SK-N-SH treated with all-trans-retinoic acid at 6 μM for 48 hours (cell line): ENCODE measurements at regions not wholly inside any gene's neighbourhood (a gene's known extent, or its start where the extent isn't known, plus 50 kb on each side); places are given as distances from the start of the nearest gene placed in this dataset.

ENCODE experiments used
- ATAC-seq: fragments of 200-7000 bp; cut with Tn5 transposase; 3 replicates; pipeline ENCODE4 v1.9.1; 2020; ENCODE audit warnings: mild to moderate bottlenecking, moderate library complexity
- ARNTL ChIP-seq: fragments of 450-650 bp; formaldehyde crosslinking; IDR thresholded peaks from 2 replicates; pipeline ENCODE4 v1.5.0; 2020; ENCODE audit warnings: low read depth, mild to moderate bottlenecking, moderate library complexity, borderline replicate concordance
- CSDC2 ChIP-seq: fragments of 250-450 bp; sonication (Bioruptor Pico); IDR thresholded peaks from 2 replicates; pipeline ENCODE4 v1.5.0; 2020; ENCODE audit warnings: mild to moderate bottlenecking, moderate library complexity
- GLIS3 ChIP-seq: fragments of 250-450 bp; sonication (Bioruptor Pico); IDR thresholded peaks from 2 replicates; pipeline ENCODE4 v1.5.0; 2020; ENCODE audit warnings: mild to moderate bottlenecking, moderate library complexity
- ISL1 ChIP-seq: fragments of 250-450 bp; sonication (Bioruptor Pico); IDR thresholded peaks from 2 replicates; pipeline ENCODE4 v2.1.2; 2022; ENCODE audit warnings: mild to moderate bottlenecking, moderate library complexity
- OSR1 ChIP-seq: fragments of 250-450 bp; sonication (Bioruptor Pico); IDR thresholded peaks from 2 replicates; pipeline ENCODE4 v1.8.0; 2022; ENCODE audit warnings: moderate library complexity, mild to moderate bottlenecking, inconsistent platforms
- PPARA ChIP-seq: fragments of 250-450 bp; sonication (Bioruptor Pico); IDR thresholded peaks from 2 replicates; pipeline ENCODE4 v1.5.0; 2020; ENCODE audit warnings: mild to moderate bottlenecking, borderline replicate concordance
- RARB ChIP-seq: fragments of 250-450 bp; sonication (Bioruptor Pico); IDR thresholded peaks from 2 replicates; pipeline ENCODE4 v1.8.0; 2021; ENCODE audit warnings: mild to moderate bottlenecking, moderate library complexity
- SNAI2 ChIP-seq: fragments of 250-450 bp; sonication (Bioruptor Pico); IDR thresholded peaks from 2 replicates; pipeline ENCODE4 v1.5.0; 2020; ENCODE audit warnings: mild to moderate bottlenecking, moderate library complexity
- TCF4 ChIP-seq: fragments of 250-450 bp; sonication (Bioruptor Pico); IDR thresholded peaks from 2 replicates; pipeline ENCODE4 v1.8.0; 2021; ENCODE audit warnings: mild to moderate bottlenecking, moderate library complexity, borderline replicate concordance
- TOX ChIP-seq: fragments of 250-450 bp; sonication (Bioruptor Pico); IDR thresholded peaks from 2 replicates; pipeline ENCODE4 v1.8.0; 2021; ENCODE audit warnings: mild to moderate bottlenecking, moderate library complexity, borderline replicate concordance
- TSHZ2 ChIP-seq: fragments of 250-450 bp; sonication (Bioruptor Pico); IDR thresholded peaks from 2 replicates; pipeline ENCODE4 v1.5.0; 2020; ENCODE audit warnings: mild to moderate bottlenecking, moderate library complexity
- ZC3H10 ChIP-seq: fragments of 250-450 bp; sonication (Bioruptor Pico); IDR thresholded peaks from 2 replicates; pipeline ENCODE4 v1.5.1; 2021; ENCODE audit warnings: mild to moderate bottlenecking, moderate library complexity
- ZFP30 ChIP-seq: fragments of 450-650 bp; formaldehyde crosslinking; IDR thresholded peaks from 2 replicates; pipeline ENCODE4 v1.5.0; 2022; ENCODE audit warnings: mild to moderate bottlenecking, moderate library complexity
- TF ChIP-seq, protein P1 (sequence below): fragments of 250-450 bp; sonication (Bioruptor Pico); IDR thresholded peaks from 2 replicates; pipeline ENCODE4 v1.8.0; 2020; ENCODE audit warnings: mild to moderate bottlenecking, moderate library complexity, borderline replicate concordance
- TF ChIP-seq, protein P2 (sequence below): fragments of 250-450 bp; sonication (Bioruptor Pico); IDR thresholded peaks from 2 replicates; pipeline ENCODE4 v1.8.0; 2021; ENCODE audit warnings: low read depth, mild to moderate bottlenecking, moderate library complexity, borderline replicate concordance
- TF ChIP-seq, protein P3 (sequence below): fragments of 250-450 bp; sonication (Bioruptor Pico); IDR thresholded peaks from 2 replicates; pipeline ENCODE4 v1.5.1; 2021; ENCODE audit warnings: mild to moderate bottlenecking, moderate library complexity
- TF ChIP-seq, protein P4 (sequence below): fragments of 250-450 bp; sonication (Bioruptor Pico); IDR thresholded peaks from 2 replicates; pipeline ENCODE4 v1.5.1; 2020; ENCODE audit warnings: low read depth, mild to moderate bottlenecking, moderate library complexity

- no peak for ATAC-seq
- TF ChIP-seq, protein P1, sequence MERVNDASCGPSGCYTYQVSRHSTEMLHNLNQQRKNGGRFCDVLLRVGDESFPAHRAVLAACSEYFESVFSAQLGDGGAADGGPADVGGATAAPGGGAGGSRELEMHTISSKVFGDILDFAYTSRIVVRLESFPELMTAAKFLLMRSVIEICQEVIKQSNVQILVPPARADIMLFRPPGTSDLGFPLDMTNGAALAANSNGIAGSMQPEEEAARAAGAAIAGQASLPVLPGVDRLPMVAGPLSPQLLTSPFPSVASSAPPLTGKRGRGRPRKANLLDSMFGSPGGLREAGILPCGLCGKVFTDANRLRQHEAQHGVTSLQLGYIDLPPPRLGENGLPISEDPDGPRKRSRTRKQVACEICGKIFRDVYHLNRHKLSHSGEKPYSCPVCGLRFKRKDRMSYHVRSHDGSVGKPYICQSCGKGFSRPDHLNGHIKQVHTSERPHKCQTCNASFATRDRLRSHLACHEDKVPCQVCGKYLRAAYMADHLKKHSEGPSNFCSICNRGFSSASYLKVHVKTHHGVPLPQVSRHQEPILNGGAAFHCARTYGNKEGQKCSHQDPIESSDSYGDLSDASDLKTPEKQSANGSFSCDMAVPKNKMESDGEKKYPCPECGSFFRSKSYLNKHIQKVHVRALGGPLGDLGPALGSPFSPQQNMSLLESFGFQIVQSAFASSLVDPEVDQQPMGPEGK (CRISPR knock-in tag), result no peak
- no peak for TF ChIP-seq RARB (CRISPR knock-in tag)
- no peak for TF ChIP-seq TOX (CRISPR knock-in tag)
- no peak for TF ChIP-seq PPARA (CRISPR knock-in tag)
- no peak for TF ChIP-seq ISL1
Measured at GRCh38 chr6:90868656-90869055, 281.8 kb upstream of the MAP3K7 start.

- TF ChIP-seq SNAI2 (CRISPR knock-in tag), result no peak
- no peak for TF ChIP-seq GLIS3 (CRISPR knock-in tag)
- no peak for TF ChIP-seq OSR1 (CRISPR knock-in tag)
- no peak for TF ChIP-seq ZC3H10 (CRISPR knock-in tag)
- no peak for TF ChIP-seq CSDC2 (CRISPR knock-in tag)
- TF ChIP-seq, protein P2, sequence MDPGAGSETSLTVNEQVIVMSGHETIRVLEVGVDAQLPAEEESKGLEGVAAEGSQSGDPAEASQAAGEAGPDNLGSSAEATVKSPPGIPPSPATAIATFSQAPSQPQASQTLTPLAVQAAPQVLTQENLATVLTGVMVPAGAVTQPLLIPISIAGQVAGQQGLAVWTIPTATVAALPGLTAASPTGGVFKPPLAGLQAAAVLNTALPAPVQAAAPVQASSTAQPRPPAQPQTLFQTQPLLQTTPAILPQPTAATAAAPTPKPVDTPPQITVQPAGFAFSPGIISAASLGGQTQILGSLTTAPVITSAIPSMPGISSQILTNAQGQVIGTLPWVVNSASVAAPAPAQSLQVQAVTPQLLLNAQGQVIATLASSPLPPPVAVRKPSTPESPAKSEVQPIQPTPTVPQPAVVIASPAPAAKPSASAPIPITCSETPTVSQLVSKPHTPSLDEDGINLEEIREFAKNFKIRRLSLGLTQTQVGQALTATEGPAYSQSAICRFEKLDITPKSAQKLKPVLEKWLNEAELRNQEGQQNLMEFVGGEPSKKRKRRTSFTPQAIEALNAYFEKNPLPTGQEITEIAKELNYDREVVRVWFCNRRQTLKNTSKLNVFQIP (CRISPR knock-in tag), result no peak
- TF ChIP-seq, protein P3, sequence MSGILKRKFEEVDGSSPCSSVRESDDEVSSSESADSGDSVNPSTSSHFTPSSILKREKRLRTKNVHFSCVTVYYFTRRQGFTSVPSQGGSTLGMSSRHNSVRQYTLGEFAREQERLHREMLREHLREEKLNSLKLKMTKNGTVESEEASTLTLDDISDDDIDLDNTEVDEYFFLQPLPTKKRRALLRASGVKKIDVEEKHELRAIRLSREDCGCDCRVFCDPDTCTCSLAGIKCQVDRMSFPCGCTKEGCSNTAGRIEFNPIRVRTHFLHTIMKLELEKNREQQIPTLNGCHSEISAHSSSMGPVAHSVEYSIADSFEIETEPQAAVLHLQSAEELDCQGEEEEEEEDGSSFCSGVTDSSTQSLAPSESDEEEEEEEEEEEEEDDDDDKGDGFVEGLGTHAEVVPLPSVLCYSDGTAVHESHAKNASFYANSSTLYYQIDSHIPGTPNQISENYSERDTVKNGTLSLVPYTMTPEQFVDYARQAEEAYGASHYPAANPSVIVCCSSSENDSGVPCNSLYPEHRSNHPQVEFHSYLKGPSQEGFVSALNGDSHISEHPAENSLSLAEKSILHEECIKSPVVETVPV (CRISPR knock-in tag), result no peak
- ATAC-seq, result no peak
Measured at GRCh38 chr6:90868256-90868655, 281.4 kb upstream of the MAP3K7 start.

DNA sequence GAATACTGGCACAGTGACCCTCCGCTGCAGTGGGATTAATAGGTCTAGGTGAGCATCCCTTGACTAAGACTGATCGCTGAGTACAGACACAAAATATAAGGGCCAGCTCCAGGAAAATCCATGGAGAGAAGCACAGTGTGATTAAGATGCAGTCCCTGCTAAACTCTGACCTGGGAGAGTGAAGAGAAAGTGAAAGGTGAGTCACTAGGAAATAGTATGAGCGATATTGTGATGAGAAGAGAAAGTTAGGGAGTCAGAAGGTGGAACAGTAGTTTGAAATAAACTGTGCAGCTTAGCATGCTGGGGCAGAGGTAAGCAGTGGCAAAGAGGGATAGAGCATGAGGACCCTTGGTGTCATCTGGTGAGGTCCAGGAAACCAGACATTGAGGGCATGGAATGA is 278.6 kb upstream of the MAP3K7 start:
- no peak for TF ChIP-seq TOX (CRISPR knock-in tag)
- TF ChIP-seq, protein P4, sequence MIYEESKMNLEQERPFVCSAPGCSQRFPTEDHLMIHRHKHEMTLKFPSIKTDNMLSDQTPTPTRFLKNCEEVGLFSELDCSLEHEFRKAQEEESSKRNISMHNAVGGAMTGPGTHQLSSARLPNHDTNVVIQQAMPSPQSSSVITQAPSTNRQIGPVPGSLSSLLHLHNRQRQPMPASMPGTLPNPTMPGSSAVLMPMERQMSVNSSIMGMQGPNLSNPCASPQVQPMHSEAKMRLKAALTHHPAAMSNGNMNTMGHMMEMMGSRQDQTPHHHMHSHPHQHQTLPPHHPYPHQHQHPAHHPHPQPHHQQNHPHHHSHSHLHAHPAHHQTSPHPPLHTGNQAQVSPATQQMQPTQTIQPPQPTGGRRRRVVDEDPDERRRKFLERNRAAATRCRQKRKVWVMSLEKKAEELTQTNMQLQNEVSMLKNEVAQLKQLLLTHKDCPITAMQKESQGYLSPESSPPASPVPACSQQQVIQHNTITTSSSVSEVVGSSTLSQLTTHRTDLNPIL (CRISPR knock-in tag), result no peak
- ATAC-seq, result no peak

DNA sequence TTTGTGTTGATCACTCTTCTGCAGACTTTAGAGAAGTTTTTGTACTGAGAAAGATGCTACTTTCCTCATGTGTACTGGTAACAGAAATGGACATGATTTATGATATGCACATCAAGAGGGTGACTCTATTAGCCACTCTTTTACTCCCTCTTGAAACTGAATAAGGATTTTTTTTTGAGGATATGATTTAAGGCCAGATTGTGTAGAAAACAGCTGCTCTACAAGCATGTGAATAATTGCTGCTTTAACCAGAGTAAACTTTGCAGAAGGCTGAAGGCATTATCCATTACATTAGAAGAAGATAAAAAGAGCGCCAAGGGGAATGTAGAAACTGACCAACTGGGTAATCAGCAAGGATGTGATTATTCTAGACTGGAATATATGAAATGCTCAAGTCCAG is 276.2 kb upstream of the MAP3K7 start:
- ATAC-seq, result no peak
- TF ChIP-seq, protein P3 (CRISPR knock-in tag), result no peak
- TF ChIP-seq ZC3H10 (CRISPR knock-in tag) (no peak), ARNTL (no peak), TCF4 (CRISPR knock-in tag) (no peak), OSR1 (CRISPR knock-in tag) (no peak), RARB (CRISPR knock-in tag) (no peak), TSHZ2 (no peak), TOX (CRISPR knock-in tag) (no peak), CSDC2 (CRISPR knock-in tag) (no peak), SNAI2 (CRISPR knock-in tag) (no peak), ZFP30 (CRISPR knock-in tag) (no peak), ISL1 (no peak)
- TF ChIP-seq, protein P1 (CRISPR knock-in tag), result no peak
- TF ChIP-seq, protein P4 (CRISPR knock-in tag), result no peak
